ENCODE measurements at regions not wholly inside any gene's neighbourhood (a gene's known extent, or its start where the extent isn't known, plus 50 kb on each side); places are given as distances from the start of the nearest gene placed in this dataset.

DNA sequence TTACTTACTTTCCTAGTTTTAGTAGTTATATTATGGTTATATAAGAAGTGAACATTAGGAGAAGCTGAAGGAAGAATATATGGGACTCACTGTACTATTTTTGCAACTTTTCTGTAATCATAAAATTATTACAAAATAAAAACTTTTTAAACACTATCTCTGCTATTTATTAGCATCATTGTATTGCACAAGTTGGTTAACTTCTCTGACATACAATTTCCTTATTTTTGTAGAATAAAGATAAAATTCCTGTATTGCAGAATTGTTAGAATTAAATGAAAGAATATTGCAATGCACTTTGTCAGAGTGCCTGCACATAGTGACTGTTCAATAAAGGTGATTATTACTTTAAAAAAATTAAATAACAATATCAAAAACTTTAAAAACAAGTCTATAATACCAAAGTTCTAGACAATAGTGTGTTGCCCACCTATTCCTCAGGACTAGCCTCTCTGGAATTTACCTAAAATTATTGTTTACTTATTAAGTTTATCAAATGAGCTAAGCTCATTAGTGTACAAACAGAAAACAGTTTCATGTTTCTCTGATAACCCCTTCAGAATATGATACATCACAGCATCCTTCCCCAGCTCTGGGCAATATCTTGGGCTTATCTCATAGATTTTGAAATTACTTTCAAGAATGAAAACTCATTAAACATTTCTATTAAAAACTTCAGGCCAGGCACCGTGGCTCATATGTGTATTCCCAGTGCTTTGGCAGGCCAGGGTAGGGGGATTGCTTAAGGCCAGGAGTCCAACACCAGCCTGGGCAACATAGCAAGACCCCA lies 77.4 kb upstream of the TMPO start:
- no peak overlapping the region for H3K4me3 ChIP-seq
- ATAC-seq (ENCODE audit: insufficient number of reproducible peaks, low FRiP score, low read depth): no peak
- H3K9me3 ChIP-seq: peaks cover 5% of the 10 kb centered on the region
- H3K27me3 ChIP-seq (replicated peaks; ENCODE audit: insufficient read depth): no peaks in the 10 kb centered on the region
- no peak overlapping the region for H3K27ac ChIP-seq
- TF ChIP-seq, protein P1, sequence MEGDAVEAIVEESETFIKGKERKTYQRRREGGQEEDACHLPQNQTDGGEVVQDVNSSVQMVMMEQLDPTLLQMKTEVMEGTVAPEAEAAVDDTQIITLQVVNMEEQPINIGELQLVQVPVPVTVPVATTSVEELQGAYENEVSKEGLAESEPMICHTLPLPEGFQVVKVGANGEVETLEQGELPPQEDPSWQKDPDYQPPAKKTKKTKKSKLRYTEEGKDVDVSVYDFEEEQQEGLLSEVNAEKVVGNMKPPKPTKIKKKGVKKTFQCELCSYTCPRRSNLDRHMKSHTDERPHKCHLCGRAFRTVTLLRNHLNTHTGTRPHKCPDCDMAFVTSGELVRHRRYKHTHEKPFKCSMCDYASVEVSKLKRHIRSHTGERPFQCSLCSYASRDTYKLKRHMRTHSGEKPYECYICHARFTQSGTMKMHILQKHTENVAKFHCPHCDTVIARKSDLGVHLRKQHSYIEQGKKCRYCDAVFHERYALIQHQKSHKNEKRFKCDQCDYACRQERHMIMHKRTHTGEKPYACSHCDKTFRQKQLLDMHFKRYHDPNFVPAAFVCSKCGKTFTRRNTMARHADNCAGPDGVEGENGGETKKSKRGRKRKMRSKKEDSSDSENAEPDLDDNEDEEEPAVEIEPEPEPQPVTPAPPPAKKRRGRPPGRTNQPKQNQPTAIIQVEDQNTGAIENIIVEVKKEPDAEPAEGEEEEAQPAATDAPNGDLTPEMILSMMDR (IDR thresholded peaks at IDR 0.05): no peak
- peaks cover 0 to 9% of the 10 kb centered on the region in 2 donors for H3K4me1 ChIP-seq (ENCODE audit: control insufficient read depth in 1 of 2, low read depth in 2 of 2)
- no peak for DNase-seq (ENCODE audit: low spot score)
- no peaks in the 10 kb centered on the region for H3K36me3 ChIP-seq

DNA sequence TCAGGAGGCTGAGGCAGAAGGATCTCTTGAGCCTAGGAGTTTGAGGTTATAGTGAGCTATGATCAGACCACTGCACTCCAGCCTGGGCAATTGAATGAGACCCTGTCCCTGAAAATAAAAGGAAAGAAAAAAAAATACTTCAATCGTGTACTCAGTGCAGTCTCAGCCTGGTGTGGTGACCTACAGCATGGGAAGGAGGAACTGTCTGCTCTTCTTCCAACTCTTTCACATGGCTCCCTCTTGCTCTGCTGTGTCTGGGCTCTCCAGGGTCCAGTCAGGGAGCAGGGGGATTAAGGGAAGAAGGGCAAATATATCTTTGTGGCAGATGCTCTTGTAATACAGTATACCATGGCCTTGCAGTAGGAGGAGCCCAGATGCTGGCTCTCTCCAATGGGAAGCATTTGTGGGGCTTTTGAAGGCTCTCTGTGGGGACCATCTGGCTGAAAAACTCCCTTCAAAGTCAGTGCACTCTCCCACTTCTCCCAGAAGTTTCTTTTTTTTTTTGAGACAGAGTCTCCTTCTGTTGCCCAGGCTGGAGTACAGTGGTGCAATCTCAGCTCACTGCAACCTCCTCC lies 76.6 kb upstream of the TMPO start:
- no peak for ATAC-seq (ENCODE audit: insufficient number of reproducible peaks, low FRiP score, low read depth)
- peak overlapping the region in 1 of 2 donors; percentile 54 for H3K27ac ChIP-seq
- TF ChIP-seq, protein P1 (IDR thresholded peaks at IDR 0.05): no peak

DNA sequence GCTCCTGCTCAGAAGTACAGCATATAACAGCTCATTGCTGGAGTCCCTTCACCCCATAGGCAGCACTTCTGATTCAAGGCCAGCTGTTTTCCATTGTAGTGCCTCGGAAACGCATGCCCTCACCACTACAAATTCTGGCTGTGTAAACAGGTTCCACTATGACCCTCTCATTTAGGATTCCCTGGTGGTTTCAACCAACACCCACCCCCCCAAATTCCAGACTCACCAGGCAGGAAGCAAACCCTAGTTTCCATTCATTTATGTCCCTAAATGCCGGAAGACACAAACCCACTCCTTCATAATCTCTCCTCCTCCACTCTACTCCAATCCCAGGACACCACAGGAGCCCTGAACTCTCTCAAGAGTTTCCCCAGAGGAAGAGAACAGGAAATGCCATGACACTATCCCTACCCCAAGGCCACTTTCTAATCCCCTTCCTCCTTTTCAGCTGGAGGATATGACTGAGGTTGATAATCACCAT lies 75.9 kb upstream of the TMPO start:
- ATAC-seq (ENCODE audit: insufficient number of reproducible peaks, low FRiP score, low read depth): no peak
- DNase-seq (ENCODE audit: low spot score): no peak
- peaks cover 5% of the 10 kb centered on the region for H3K9me3 ChIP-seq
- H3K4me3 ChIP-seq: peak overlapping the region; percentile 8
- H3K36me3 ChIP-seq: no peaks in the 10 kb centered on the region
- H3K27me3 ChIP-seq (replicated peaks; ENCODE audit: insufficient read depth): no peaks in the 10 kb centered on the region
- TF ChIP-seq, protein P1 (IDR thresholded peaks at IDR 0.05): no peak
- H3K27ac ChIP-seq: peak overlapping the region in 1 of 2 donors; percentile 54
- peaks cover 0 to 9% of the 10 kb centered on the region in 2 donors for H3K4me1 ChIP-seq (ENCODE audit: control insufficient read depth in 1 of 2, low read depth in 2 of 2)

More for the DNA sequence above, 76.6 kb upstream of the TMPO start:
- DNase-seq (ENCODE audit: low spot score): no peak
- Histone ChIP-seq H3K4me1 (ENCODE audit: control insufficient read depth in 1 of 2, low read depth in 2 of 2) (peaks cover 0 to 9% of the 10 kb centered on the region in 2 donors), H3K27me3 (replicated peaks; ENCODE audit: insufficient read depth) (no peaks in the 10 kb centered on the region), H3K36me3 (no peaks in the 10 kb centered on the region), H3K9me3 (peaks cover 5% of the 10 kb centered on the region), H3K4me3 (no peak overlapping the region)

DNA sequence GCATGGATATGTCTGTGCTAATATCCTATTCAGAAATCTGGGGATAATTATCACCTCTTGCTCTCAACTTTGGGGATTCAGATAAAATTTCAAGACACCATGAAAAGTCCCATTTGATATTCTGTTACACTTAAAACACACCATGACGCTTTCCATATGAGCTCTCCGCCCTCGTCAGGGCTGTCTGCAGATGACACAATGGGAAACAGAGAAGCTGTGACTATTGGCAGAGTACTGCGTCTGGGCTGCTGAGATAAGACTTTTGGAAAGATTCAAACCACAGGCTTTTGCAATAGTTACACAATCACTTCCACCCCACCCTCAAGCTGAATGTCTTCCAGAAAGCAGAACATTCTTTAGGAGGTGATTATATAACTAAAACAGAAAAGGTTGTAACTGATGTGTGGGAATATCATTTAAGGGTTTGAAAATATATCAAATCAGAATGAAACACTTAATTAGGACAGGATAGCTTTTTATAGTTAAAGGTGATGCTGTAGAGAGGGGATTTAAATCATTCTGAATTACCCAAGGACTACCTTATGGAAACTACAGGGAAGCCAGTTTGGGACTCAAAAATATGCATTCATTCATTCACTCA lies 75.3 kb upstream of the TMPO start:
- TF ChIP-seq, protein P1 (IDR thresholded peaks at IDR 0.05): no peak
- peaks cover 0 to 9% of the 10 kb centered on the region in 2 donors for H3K4me1 ChIP-seq (ENCODE audit: control insufficient read depth in 1 of 2, low read depth in 2 of 2)

DNA sequence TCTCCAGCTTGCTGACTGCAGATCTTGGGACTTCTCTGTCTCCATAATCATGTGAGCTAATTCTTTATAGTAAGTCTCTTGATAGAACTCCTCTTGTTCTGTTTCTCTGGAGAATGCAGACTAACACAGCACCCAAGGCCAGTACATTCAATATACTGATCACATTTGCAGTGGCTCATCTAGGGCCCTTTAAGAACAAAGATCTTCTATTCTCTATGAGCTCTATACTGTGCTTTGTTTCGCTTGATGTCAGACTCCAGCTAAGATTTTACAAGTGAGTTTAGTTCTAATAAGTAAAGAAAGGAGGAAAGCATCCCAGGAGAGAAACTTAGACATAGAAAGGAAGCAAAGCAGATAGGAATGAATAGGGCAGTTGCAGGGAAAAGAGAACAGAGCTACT lies 69.3 kb upstream of the TMPO start:
- H3K9me3 ChIP-seq: no peaks in the 10 kb centered on the region
- no peak overlapping the region for H3K27ac ChIP-seq
- H3K4me3 ChIP-seq: no peak overlapping the region
- TF ChIP-seq, protein P1 (IDR thresholded peaks at IDR 0.05): no peak
- no peak for DNase-seq (ENCODE audit: low spot score)
- no peak for ATAC-seq (ENCODE audit: insufficient number of reproducible peaks, low FRiP score, low read depth)
- no peaks in the 10 kb centered on the region for H3K36me3 ChIP-seq
- no peaks in the 10 kb centered on the region for H3K4me1 ChIP-seq (ENCODE audit: control insufficient read depth in 1 of 2, low read depth in 2 of 2)
- no peaks in the 10 kb centered on the region for H3K27me3 ChIP-seq (replicated peaks; ENCODE audit: insufficient read depth)

More for the DNA sequence above, 75.3 kb upstream of the TMPO start:
- DNase-seq (ENCODE audit: low spot score) (peak; percentile 31), ATAC-seq (ENCODE audit: insufficient number of reproducible peaks, low FRiP score, low read depth) (peak; percentile 72)
- Histone ChIP-seq H3K36me3 (no peaks in the 10 kb centered on the region), H3K4me3 (peak overlapping the region; percentile 8), H3K27me3 (replicated peaks; ENCODE audit: insufficient read depth) (no peaks in the 10 kb centered on the region), H3K9me3 (peaks cover 2% of the 10 kb centered on the region), H3K27ac (peak overlapping the region in 1 of 2 donors; percentile 54)
